Stimulated activated CD4-positive, alpha-beta T cell treated with anti-CD3 and anti-CD28 coated beads, Interleukin-2, amount 100 ng/mL, for 4 hours (primary cell): ENCODE measurements at regions not wholly inside any gene's neighbourhood (a gene's known extent, or its start where the extent isn't known, plus 50 kb on each side); places are given as distances from the start of the nearest gene placed in this dataset.

Experiments
- DNase-seq: peaks from one replicate; pipeline ENCODE4 v3.0.0-alpha.2; 2020; ENCODE audit warnings: low read depth

- no peak for DNase-seq
These were observed 250.1 kb upstream of the RPL38 start for GRCh38 chr17:73953206-73954033.

GRCh38 chr17:73954951-73955350 is 248.5 kb upstream of the RPL38 start:
- no peak for DNase-seq

- DNase-seq, result no peak
These were observed 247.9 kb upstream of the RPL38 start for GRCh38 chr17:73955616-73956015.

GRCh38 chr17:73956169-73956568 is 247.3 kb upstream of the RPL38 start:
- no peak for DNase-seq

- DNase-seq, result peak; percentile 16
These were observed 246.6 kb upstream of the RPL38 start for GRCh38 chr17:73956595-73957465.

GRCh38 chr17:73957564-73957963 is 245.9 kb upstream of the RPL38 start:
- no peak for DNase-seq

GRCh38 chr17:73958453-73958852 is 245.0 kb upstream of the RPL38 start:
- DNase-seq, result no peak

- no peak for DNase-seq
These were observed 243.0 kb upstream of the RPL38 start for GRCh38 chr17:73960469-73960868.

- DNase-seq, result no peak
These were observed 241.2 kb upstream of the RPL38 start for GRCh38 chr17:73962308-73962707.

- no peak for DNase-seq
These were observed 234.8 kb upstream of the RPL38 start for GRCh38 chr17:73968680-73969079.

GRCh38 chr17:73969956-73970355 is 233.5 kb upstream of the RPL38 start:
- DNase-seq, result no peak

GRCh38 chr17:73971127-73971526 is 232.4 kb upstream of the RPL38 start:
- DNase-seq, result no peak

GRCh38 chr17:73972056-73972455 is 231.4 kb upstream of the RPL38 start:
- no peak for DNase-seq

GRCh38 chr17:73972901-73973300 is 230.6 kb upstream of the RPL38 start:
- no peak for DNase-seq

- DNase-seq, result no peak
These were observed 229.7 kb upstream of the RPL38 start for GRCh38 chr17:73973586-73974409.

- no peak for DNase-seq
These were observed 228.9 kb upstream of the RPL38 start for GRCh38 chr17:73974536-73974935.

GRCh38 chr17:73976147-73976546 is 227.3 kb upstream of the RPL38 start:
- no peak for DNase-seq

GRCh38 chr17:73976676-73977521 is 226.6 kb upstream of the RPL38 start:
- DNase-seq, result no peak

- DNase-seq, result no peak
These were observed 223.0 kb upstream of the RPL38 start for GRCh38 chr17:73980517-73980916.

- no peak for DNase-seq
These were observed 220.6 kb upstream of the RPL38 start for GRCh38 chr17:73982871-73983270.
